ENCODE measurements at regions not wholly inside any gene's neighbourhood (a gene's known extent, or its start where the extent isn't known, plus 50 kb on each side); places are given as distances from the start of the nearest gene placed in this dataset.

DNA sequence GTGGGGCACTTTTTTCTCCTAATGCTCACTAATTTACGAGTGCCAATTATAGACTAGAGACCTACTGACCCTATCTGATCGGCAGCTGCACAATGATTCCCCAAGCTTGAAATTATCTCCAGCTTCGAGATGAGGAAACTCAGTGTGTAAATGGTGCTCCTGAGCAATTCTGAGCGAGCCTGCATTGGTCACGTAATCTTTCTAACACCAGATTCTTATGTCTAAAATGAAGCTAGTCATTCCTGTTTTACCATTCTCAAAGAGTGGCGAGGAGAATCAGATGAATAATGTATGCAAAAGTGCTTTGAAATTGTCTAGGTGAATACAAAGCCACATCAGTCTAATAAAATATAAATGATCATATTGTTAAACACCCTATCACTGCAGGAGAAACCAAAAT lies 318.1 kb upstream of the FAM78B start (continued):
- TF ChIP-seq, protein P1, sequence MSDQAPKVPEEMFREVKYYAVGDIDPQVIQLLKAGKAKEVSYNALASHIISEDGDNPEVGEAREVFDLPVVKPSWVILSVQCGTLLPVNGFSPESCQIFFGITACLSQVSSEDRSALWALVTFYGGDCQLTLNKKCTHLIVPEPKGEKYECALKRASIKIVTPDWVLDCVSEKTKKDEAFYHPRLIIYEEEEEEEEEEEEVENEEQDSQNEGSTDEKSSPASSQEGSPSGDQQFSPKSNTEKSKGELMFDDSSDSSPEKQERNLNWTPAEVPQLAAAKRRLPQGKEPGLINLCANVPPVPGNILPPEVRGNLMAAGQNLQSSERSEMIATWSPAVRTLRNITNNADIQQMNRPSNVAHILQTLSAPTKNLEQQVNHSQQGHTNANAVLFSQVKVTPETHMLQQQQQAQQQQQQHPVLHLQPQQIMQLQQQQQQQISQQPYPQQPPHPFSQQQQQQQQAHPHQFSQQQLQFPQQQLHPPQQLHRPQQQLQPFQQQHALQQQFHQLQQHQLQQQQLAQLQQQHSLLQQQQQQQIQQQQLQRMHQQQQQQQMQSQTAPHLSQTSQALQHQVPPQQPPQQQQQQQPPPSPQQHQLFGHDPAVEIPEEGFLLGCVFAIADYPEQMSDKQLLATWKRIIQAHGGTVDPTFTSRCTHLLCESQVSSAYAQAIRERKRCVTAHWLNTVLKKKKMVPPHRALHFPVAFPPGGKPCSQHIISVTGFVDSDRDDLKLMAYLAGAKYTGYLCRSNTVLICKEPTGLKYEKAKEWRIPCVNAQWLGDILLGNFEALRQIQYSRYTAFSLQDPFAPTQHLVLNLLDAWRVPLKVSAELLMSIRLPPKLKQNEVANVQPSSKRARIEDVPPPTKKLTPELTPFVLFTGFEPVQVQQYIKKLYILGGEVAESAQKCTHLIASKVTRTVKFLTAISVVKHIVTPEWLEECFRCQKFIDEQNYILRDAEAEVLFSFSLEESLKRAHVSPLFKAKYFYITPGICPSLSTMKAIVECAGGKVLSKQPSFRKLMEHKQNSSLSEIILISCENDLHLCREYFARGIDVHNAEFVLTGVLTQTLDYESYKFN (CRISPR knock-in tag; conservative IDR thresholded peaks at IDR 0.05): no peak
- no peak for TF ChIP-seq TGIF2 (CRISPR knock-in tag; IDR thresholded peaks at IDR 0.05)
- TF ChIP-seq, protein P2, sequence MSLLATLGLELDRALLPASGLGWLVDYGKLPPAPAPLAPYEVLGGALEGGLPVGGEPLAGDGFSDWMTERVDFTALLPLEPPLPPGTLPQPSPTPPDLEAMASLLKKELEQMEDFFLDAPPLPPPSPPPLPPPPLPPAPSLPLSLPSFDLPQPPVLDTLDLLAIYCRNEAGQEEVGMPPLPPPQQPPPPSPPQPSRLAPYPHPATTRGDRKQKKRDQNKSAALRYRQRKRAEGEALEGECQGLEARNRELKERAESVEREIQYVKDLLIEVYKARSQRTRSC (CRISPR knock-in tag; IDR thresholded peaks at IDR 0.05; ENCODE audit: low read depth): no peak
- TF ChIP-seq DMAP1 (CRISPR knock-in tag; IDR thresholded peaks at IDR 0.05): no peak
- TF ChIP-seq ZNF160 (CRISPR knock-in tag; IDR thresholded peaks at IDR 0.05): no peak
- TF ChIP-seq ZNF547 (CRISPR knock-in tag; IDR thresholded peaks at IDR 0.05): no peak
- TF ChIP-seq SRF (IDR thresholded peaks at IDR 0.05; ENCODE audit: low read depth, low read length): no peak
- no peak for TF ChIP-seq JUN (CRISPR knock-in tag; IDR thresholded peaks at IDR 0.05)

DNA sequence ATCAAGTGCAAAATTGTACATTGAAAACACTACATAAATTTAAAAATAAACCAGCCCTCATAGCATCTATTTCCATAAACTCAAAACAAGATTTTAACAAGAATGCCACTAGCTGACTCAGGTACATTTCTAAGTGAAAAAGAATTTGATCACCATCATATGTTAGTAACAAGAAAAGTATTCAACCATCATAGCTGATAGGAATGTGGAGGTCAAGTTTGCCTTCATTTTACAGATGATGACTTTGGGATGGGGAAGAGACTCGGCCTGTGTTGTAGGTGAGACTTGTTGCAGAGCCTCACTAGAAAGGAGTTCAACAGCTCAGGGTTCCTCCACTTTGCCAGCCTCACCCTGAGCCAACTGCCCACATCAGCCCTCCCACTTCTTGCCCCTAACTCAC lies 318.8 kb upstream of the FAM78B start:
- ChIA-PET POLR2A (no interaction called here), CTCF (ENCODE audit: low intra/inter-chr PET ratio, low total read pairs) (no interaction called here)
- Histone ChIP-seq H3K27me3 (ENCODE audit: control insufficient read depth in 1 of 2, insufficient read depth in 2 of 2, low read length in 2 of 2) (no peaks in the 10 kb centered on the region; a peak in 1 of 5 replicates), H3K79me2 (ENCODE audit: insufficient read depth, low read length) (no peaks in the 10 kb centered on the region), H3K4me1 (ENCODE audit: insufficient read depth, low read length) (0 out of 2 replicates have a peak, but pooled peaks cover 9% of the 10 kb centered on the region), H3K36me3 (replicated peaks in 1 of 2; ENCODE audit: control insufficient read depth in 1 of 2, insufficient read depth in 2 of 2, low read length in 2 of 2) (no peaks in the 10 kb centered on the region), H3K4me2 (ENCODE audit: low read depth, low read length) (no peak overlapping the region), H3K9ac (ENCODE audit: insufficient read depth, low read depth, low read length) (no peak overlapping the region), H3K4me3 (replicated peaks in 1 of 3; ENCODE audit: insufficient read depth in 1 of 3, low read depth in 2 of 3, low read length in 3 of 3) (no peak overlapping the region), H4K20me1 (ENCODE audit: insufficient read depth, low read length) (no peaks in the 10 kb centered on the region), H3K27ac (ENCODE audit: extremely low read length, insufficient read depth, low read length) (no peak overlapping the region), H2AFZ (ENCODE audit: low read length) (no peak overlapping the region), H3K9me3 (ENCODE audit: low read length) (no peaks in the 10 kb centered on the region)
- BruUV-seq (replicated peaks): no TSS peak
- intact Hi-C loops (cut with micrococcal nuclease; ENCODE audit: unreplicated experiment): no loop called here
- DNase-seq (ENCODE audit: low spot score) (no peak), FAIRE-seq (no peak), ATAC-seq (no peak)
- WGBS (ENCODE audit: low lambda C conversion rate): 20% methylated on average over 1 of the region's 1 CpG
- TF ChIP-seq ZNF605 (CRISPR knock-in tag; IDR thresholded peaks at IDR 0.05) (no peak), GLI4 (CRISPR knock-in tag; IDR thresholded peaks at IDR 0.05; ENCODE audit: borderline replicate concordance) (no peak), ATRX (CRISPR knock-in tag; IDR thresholded peaks at IDR 0.05; ENCODE audit: borderline replicate concordance) (no peak), ZFP62 (CRISPR knock-in tag; IDR thresholded peaks at IDR 0.05) (no peak), NPAS2 (CRISPR knock-in tag; IDR thresholded peaks at IDR 0.05; ENCODE audit: borderline replicate concordance) (no peak), HCFC1 (IDR thresholded peaks at IDR 0.05; ENCODE audit: low read depth, low read length) (no peak), PHF20 (CRISPR knock-in tag; IDR thresholded peaks at IDR 0.05) (no peak), NR1H2 (CRISPR knock-in tag; IDR thresholded peaks at IDR 0.05; ENCODE audit: borderline replicate concordance, low read depth) (no peak)
- in situ Hi-C loops (cut with HindIII; ENCODE audit: extremely low pct_ligation_motif_present, low pct_unique_long_range_greater_than_20kb): no loop called here

Data from HepG2 (cell line).